K562 (cell line): ENCODE measurements at regions not wholly inside any gene's neighbourhood (a gene's known extent, or its start where the extent isn't known, plus 50 kb on each side); places are given as distances from the start of the nearest gene placed in this dataset.

Experiments
- ATAC-seq: fragments of 200-7000 bp; cut with Tn5 transposase; 3 replicates; pipeline ENCODE4 v1.9.1; 2020; ENCODE audit warnings: moderate library complexity
- BruUV-seq: library from RNA; stranded (reverse); fragments of 400-500 nt; replicated peaks from 2 replicates; lab custom pipeline; 2021; lab: Mats Ljungman, UMichigan
- CTCF ChIA-PET: fragments of 300-600 bp; formaldehyde crosslinking; extraction: SDS; loops from one replicate; lab custom pipeline; 2021; ENCODE audit warnings: low intra/inter-chr PET ratio; lab: Yijun Ruan, JAX
- POLR2A ChIA-PET: fragments of 300-600, 350-650 bp; sonication (Branson Sonifier 250); formaldehyde crosslinking; extraction: SDS; loops from one replicate; lab custom pipeline; 2021; ENCODE audit warnings: antibody characterized with exemption, inconsistent platforms; lab: Yijun Ruan, JAX
- DNase-seq, 4 experiments: peaks; one replicate each; pipeline versions ENCODE4 v3.0.0 to v3.0.0-alpha.2; 2011 to 2018; ENCODE audit warnings: low spot score in 3 of 4, mixed read lengths in 3 of 4; ENCODE audit errors: extremely low read depth in 1 of 4
- FAIRE-seq: peaks from 2 replicates; lab custom pipeline; 2011; peaks lifted over from hg19 to GRCh38; lab: Jason Lieb, UNC
- H2AFZ ChIP-seq: 2 replicates; pipeline ENCODE4 v1.6.0; 2011; ENCODE audit warnings: low read depth, low read length, control low read depth, inconsistent platforms
- H3K27ac ChIP-seq: fragments of 200-600 bp; 3 replicates; pipeline ENCODE4 v1.8.0; 2011; ENCODE audit warnings: low read depth, mild to moderate bottlenecking, control low read depth, inconsistent platforms, low read length, moderate library complexity, mixed read lengths; ENCODE audit errors: extremely low read depth
- H3K27me3 ChIP-seq, 2 experiments: fragments of 300-600 bp in 1 of 2; 2 replicates in 1 of 2; 3 replicates in 1 of 2; pipeline versions ENCODE4 v1.6.0 to v1.8.0; 2011; ENCODE audit warnings: inconsistent platforms in 2 of 2, low read length in 2 of 2, mild to moderate bottlenecking in 1 of 2, mixed read lengths in 1 of 2, moderate library complexity in 1 of 2; ENCODE audit not compliant: control insufficient read depth in 2 of 2, insufficient read depth in 2 of 2
- H3K36me3 ChIP-seq: fragments of 300-600 bp; 3 replicates; pipeline ENCODE4 v1.8.0; 2011; ENCODE audit warnings: mild to moderate bottlenecking, low read length, inconsistent platforms; ENCODE audit not compliant: control insufficient read depth, insufficient read depth
- H3K4me1 ChIP-seq, 2 experiments: fragments of 200-600 bp in 1 of 2; replicated peaks in 1 of 2; 2 replicates in 1 of 2; 3 replicates in 1 of 2; pipeline versions ENCODE4 v1.5.1 to v1.8.0; 2011; ENCODE audit warnings: inconsistent platforms in 2 of 2, low read length in 2 of 2, mild to moderate bottlenecking in 1 of 2, mixed read lengths in 1 of 2, moderate library complexity in 1 of 2; ENCODE audit not compliant: control insufficient read depth in 2 of 2, insufficient read depth in 2 of 2
- H3K4me2 ChIP-seq: 2 replicates; pipeline ENCODE4 v1.6.1; 2011; ENCODE audit warnings: low read length, control low read depth, inconsistent platforms, mixed read lengths; ENCODE audit not compliant: insufficient read depth
- H3K4me3 ChIP-seq: fragments of 200-600 bp; sonication (generic), shearing (Covaris generic); 2 replicates; pipeline ENCODE4 v1.5.1; 2016; ENCODE audit warnings: control low read depth, inconsistent platforms
- H3K79me2 ChIP-seq: fragments of 200-600 bp; 3 replicates; pipeline ENCODE4 v1.8.0; 2011; ENCODE audit warnings: low read length, inconsistent platforms; ENCODE audit not compliant: control insufficient read depth, insufficient read depth
- H3K9ac ChIP-seq, 2 experiments: 2 replicates each; pipeline versions ENCODE4 v1.6.0 to v1.6.1; 2011; ENCODE audit warnings: low read depth in 2 of 2, low read length in 2 of 2, control low read depth in 1 of 2, inconsistent platforms in 1 of 2, mild to moderate bottlenecking in 1 of 2, mixed read lengths in 1 of 2; ENCODE audit not compliant: insufficient read depth in 1 of 2
- H3K9me1 ChIP-seq: one replicate; pipeline ENCODE4 v1.6.0; 2011; ENCODE audit warnings: inconsistent platforms, mild to moderate bottlenecking, low read length, moderate library complexity; ENCODE audit not compliant: control insufficient read depth, insufficient read depth
- H3K9me3 ChIP-seq: replicated peaks from 2 replicates; pipeline ENCODE4 v1.5.1; 2011; ENCODE audit warnings: low read depth, low read length, inconsistent platforms; ENCODE audit not compliant: control insufficient read depth, insufficient read depth
- H4K20me1 ChIP-seq: replicated peaks from 2 replicates; pipeline ENCODE4 v1.6.1; 2011; ENCODE audit warnings: low read length, inconsistent platforms, mixed read lengths; ENCODE audit not compliant: control insufficient read depth, insufficient read depth
- ARID1B ChIP-seq: fragments of 450-650 bp; IDR thresholded peaks from 2 replicates; pipeline ENCODE4 v1.6.1; 2016; ENCODE audit warnings: antibody characterized with exemption, mild to moderate bottlenecking, inconsistent platforms
- ATF3 ChIP-seq, 2 experiments: fragments of 450-650 bp in 1 of 2; sonication (generic) in 1 of 2; formaldehyde crosslinking in 1 of 2; IDR thresholded peaks in 1 of 2; conservative IDR thresholded peaks in 1 of 2; 2 replicates each; pipeline versions ENCODE4 v1.6.1 to v1.8.1; 2016 to 2023; ENCODE audit warnings: mild to moderate bottlenecking in 2 of 2, moderate library complexity in 2 of 2, inconsistent platforms in 1 of 2, missing genetic modification reagents in 1 of 2
- EHMT2 ChIP-seq: fragments of 450-650 bp; IDR thresholded peaks from 2 replicates; pipeline ENCODE4 v1.6.1; 2018; ENCODE audit warnings: antibody characterized with exemption
- HMBOX1 ChIP-seq: sonication (generic); IDR thresholded peaks from 2 replicates; pipeline ENCODE4 v1.6.1; 2016
- ID3 ChIP-seq, 2 experiments: fragments of 250-450 bp in 1 of 2; fragments of 450-650 bp in 1 of 2; sonication (Bioruptor Pico) in 1 of 2; IDR thresholded peaks; 2 replicates each; pipeline versions ENCODE4 v1.6.1 to v1.8.0; 2016 to 2021; ENCODE audit warnings: mild to moderate bottlenecking in 2 of 2, moderate library complexity in 2 of 2, missing compliant biosample characterization in 1 of 2, missing genetic modification characterization in 1 of 2
- MIER1 ChIP-seq: fragments of 450-650 bp; IDR thresholded peaks from 2 replicates; pipeline ENCODE4 v1.6.1; 2016; ENCODE audit warnings: antibody characterized with exemption, mild to moderate bottlenecking, low read depth
- PTTG1 ChIP-seq: fragments of 450-650 bp; IDR thresholded peaks from 2 replicates; pipeline ENCODE4 v1.6.1; 2016; ENCODE audit warnings: low read depth, mild to moderate bottlenecking, missing genetic modification characterization, missing compliant biosample characterization
- SIN3B ChIP-seq: fragments of 450-650 bp; IDR thresholded peaks from 2 replicates; pipeline ENCODE4 v1.6.1; 2017; ENCODE audit warnings: low read depth, mild to moderate bottlenecking, moderate library complexity
- TEAD1 ChIP-seq, 2 experiments: fragments of 450-650 bp in 1 of 2; sonication (generic) in 1 of 2; formaldehyde crosslinking; IDR thresholded peaks; 2 replicates each; pipeline versions ENCODE4 v1.4.0 to v1.8.0; 2020 to 2022; ENCODE audit warnings: mild to moderate bottlenecking in 2 of 2, missing genetic modification reagents in 1 of 2
- UBTF ChIP-seq, 2 experiments: IDR thresholded peaks; 2 replicates each; pipeline ENCODE4 v1.6.1; 2012; ENCODE audit warnings: improper control_type of control experiment in 2 of 2, low read depth in 2 of 2, low read length in 2 of 2, borderline replicate concordance in 1 of 2
- ZBTB5 ChIP-seq: fragments of 450-650 bp; IDR thresholded peaks from 2 replicates; pipeline ENCODE4 v1.6.1; 2017; ENCODE audit warnings: antibody characterized with exemption
- ZNF133 ChIP-seq: fragments of 250-450 bp; sonication (Bioruptor Pico); IDR thresholded peaks from 2 replicates; pipeline ENCODE4 v1.4.0; 2020; ENCODE audit warnings: mild to moderate bottlenecking
- ZNF24 ChIP-seq: fragments of 450-650 bp; IDR thresholded peaks from 2 replicates; pipeline ENCODE4 v1.6.1; 2016
- ZNF449 ChIP-seq: fragments of 250-450 bp; sonication (Bioruptor Pico); IDR thresholded peaks from 2 replicates; pipeline ENCODE4 v1.8.0; 2022; ENCODE audit warnings: moderate library complexity, mild to moderate bottlenecking, inconsistent platforms
- WGBS: fragments of 100-300 bp; shearing (Covaris generic); methylation state at CpG from one replicate; pipeline ENCODE4 v1.1.6; 2016; ENCODE audit warnings: low coverage, mixed read lengths; ENCODE audit not compliant: insufficient coverage; ENCODE audit errors: missing lambda C conversion rate; 5-methylcytosine and 5-hydroxymethylcytosine counted together
- in situ Hi-C: fragments of 300-500 bp; cut with MboI; formaldehyde crosslinking; loops from 4 replicates; pipeline ENCODE4 v1.15.0; 2018; ENCODE audit warnings: inconsistent platforms, mixed read lengths
- intact Hi-C: fragments of 100-400 bp; cut with micrococcal nuclease; formaldehyde crosslinking; loops from 2 replicates; pipeline ENCODE4 v1.14.2; 2022

GRCh38 chr3:145942052-145942451 lies 218.9 kb downstream of the PLOD2 start:
- WGBS: 0% methylated on average over 1 of the region's 1 CpG
- H3K36me3 ChIP-seq: no peaks in the 10 kb centered on the region
- no peak for ATAC-seq
- BruUV-seq: no TSS peak
- no peak overlapping the region for H3K9ac ChIP-seq
- in situ Hi-C loops (no loop called here), intact Hi-C loops (no loop called here)
- no peak overlapping the region for H3K4me3 ChIP-seq
- no peaks in the 10 kb centered on the region for H3K4me1 ChIP-seq
- no peaks in the 10 kb centered on the region for H3K79me2 ChIP-seq
- H3K9me1 ChIP-seq: no peaks in the 10 kb centered on the region
- no peaks in the 10 kb centered on the region for H4K20me1 ChIP-seq
- ChIA-PET POLR2A (no interaction called here), CTCF (no interaction called here)
- no peaks in the 10 kb centered on the region for H3K9me3 ChIP-seq
- no peaks in the 10 kb centered on the region for H3K27me3 ChIP-seq
- H2AFZ ChIP-seq: no peak overlapping the region
- FAIRE-seq: no peak
- H3K4me2 ChIP-seq: no peak overlapping the region
- no peak overlapping the region for H3K27ac ChIP-seq
- DNase-seq: no peak
- TF ChIP-seq ZNF24: no peak
- no peak for TF ChIP-seq PTTG1 (tag)
- TF ChIP-seq ZBTB5: no peak
- TF ChIP-seq ZNF449 (CRISPR knock-in tag): no peak
- no peak for TF ChIP-seq EHMT2
- TF ChIP-seq ID3 (CRISPR knock-in tag; IDR thresholded peaks at IDR 0.05): no peak
- no peak for TF ChIP-seq ID3 (tag; IDR thresholded peaks at IDR 0.05)
- TF ChIP-seq ATF3 (IDR thresholded peaks at IDR 0.05): no peak
- no peak for TF ChIP-seq ATF3 (CRISPR knock-in tag; conservative IDR thresholded peaks at IDR 0.05)
- no peak for TF ChIP-seq TEAD1 (CRISPR knock-in tag; IDR thresholded peaks at IDR 0.05)
- TF ChIP-seq SIN3B: no peak
- TF ChIP-seq HMBOX1: no peak
- TF ChIP-seq ZNF133 (CRISPR knock-in tag): no peak
- no peak for TF ChIP-seq MIER1
- TF ChIP-seq UBTF (IDR thresholded peaks at IDR 0.05; ENCODE audit: borderline replicate concordance in 1 of 2, low read depth in 2 of 2, low read length in 2 of 2): no peak
- no peak for TF ChIP-seq ARID1B
